Muscle of leg (tissue), 3 donors: ENCODE measurements at regions not wholly inside any gene's neighbourhood (a gene's known extent, or its start where the extent isn't known, plus 50 kb on each side); places are given as distances from the start of the nearest gene placed in this dataset.
A peak's percentile ranks its signal among the peaks of the same experiment; 100 is the strongest.

Source experiments
- DNase-seq: peaks from one replicate; pipeline ENCODE4 v3.0.0; 2013
- H3K27ac ChIP-seq: one replicate; pipeline ENCODE4 v1.5.1; 2013; ENCODE audit warnings: mild to moderate bottlenecking, low read length, control low read depth
- H3K27me3 ChIP-seq: one replicate; pipeline ENCODE4 v1.6.1; 2013; ENCODE audit warnings: low read length; ENCODE audit not compliant: control insufficient read depth, insufficient read depth
- H3K36me3 ChIP-seq: one replicate; pipeline ENCODE4 v1.6.1; 2013; ENCODE audit warnings: low read length; ENCODE audit not compliant: control insufficient read depth, insufficient read depth
- H3K4me1 ChIP-seq: one replicate; pipeline ENCODE4 v1.6.1; 2013; ENCODE audit warnings: low read length; ENCODE audit not compliant: control insufficient read depth, insufficient read depth
- H3K4me3 ChIP-seq: one replicate; pipeline ENCODE4 v1.5.1; 2013; ENCODE audit warnings: low read length, control low read depth
- H3K9me3 ChIP-seq: replicated peaks from 2 replicates; pipeline ENCODE4 v1.6.1; 2013; ENCODE audit warnings: low read depth, low read length; ENCODE audit not compliant: control insufficient read depth
- WGBS: methylation state at CpG from one replicate; pipeline ENCODE4 v1.1.5; 2013; ENCODE audit warnings: missing lambda C conversion rate; ENCODE audit not compliant: insufficient coverage; 5-methylcytosine and 5-hydroxymethylcytosine counted together

- DNase-seq = peak; percentile 4
- Histone ChIP-seq H3K4me1 (no peaks in the 10 kb centered on the region), H3K9me3 (peaks cover 4% of the 10 kb centered on the region), H3K36me3 (no peaks in the 10 kb centered on the region), H3K4me3 (no peak overlapping the region), H3K27ac (no peak overlapping the region), H3K27me3 (no peaks in the 10 kb centered on the region)
- WGBS = 33% methylated on average over 1 of the region's 5 CpGs
Measured at GRCh38 chr7:136555933-136556332, 312.5 kb upstream of the CHRM2 start.

- no CpG with 5 or more reads among the region's 1 CpG for WGBS
- Histone ChIP-seq H3K27me3 (no peaks in the 10 kb centered on the region), H3K4me1 (no peaks in the 10 kb centered on the region), H3K36me3 (no peaks in the 10 kb centered on the region), H3K9me3 (peaks cover under 1% of the 10 kb centered on the region), H3K27ac (no peak overlapping the region), H3K4me3 (no peak overlapping the region)
- DNase-seq = no peak
Measured at GRCh38 chr7:136551618-136552017, 316.8 kb upstream of the CHRM2 start.

- no CpG with 5 or more reads among the region's 1 CpG for WGBS
- no peaks in the 10 kb centered on the region for H3K9me3 ChIP-seq
- DNase-seq = no peak
- H3K36me3 ChIP-seq = no peaks in the 10 kb centered on the region
- H3K27me3 ChIP-seq = no peaks in the 10 kb centered on the region
- no peak overlapping the region for H3K27ac ChIP-seq
- H3K4me3 ChIP-seq = no peak overlapping the region
- H3K4me1 ChIP-seq = no peaks in the 10 kb centered on the region
Measured at GRCh38 chr7:136549756-136550155, 318.7 kb upstream of the CHRM2 start.

GRCh38 chr7:136533732-136534131 is 334.7 kb upstream of the CHRM2 start:
- H3K4me1 ChIP-seq = no peaks in the 10 kb centered on the region
- no peak overlapping the region for H3K27ac ChIP-seq
- no peak overlapping the region for H3K4me3 ChIP-seq
- peaks cover 5% of the 10 kb centered on the region for H3K9me3 ChIP-seq
- peak; percentile 18 for DNase-seq
- 52% methylated on average over 7 of the region's 8 CpGs for WGBS
- H3K36me3 ChIP-seq = no peaks in the 10 kb centered on the region
- H3K27me3 ChIP-seq = no peaks in the 10 kb centered on the region

- Histone ChIP-seq H3K9me3 (peaks cover 17% of the 10 kb centered on the region), H3K4me1 (no peaks in the 10 kb centered on the region), H3K4me3 (no peak overlapping the region), H3K27me3 (no peaks in the 10 kb centered on the region), H3K36me3 (no peaks in the 10 kb centered on the region), H3K27ac (no peak overlapping the region)
- DNase-seq = no peak
Measured at GRCh38 chr7:136530831-136531230, 337.6 kb upstream of the CHRM2 start.

GRCh38 chr7:136528329-136528728 is 340.1 kb upstream of the CHRM2 start:
- Histone ChIP-seq H3K27me3 (no peaks in the 10 kb centered on the region), H3K4me3 (no peak overlapping the region), H3K27ac (no peak overlapping the region), H3K36me3 (no peaks in the 10 kb centered on the region), H3K9me3 (peaks cover 12% of the 10 kb centered on the region), H3K4me1 (no peaks in the 10 kb centered on the region)
- no CpG with 5 or more reads among the region's 2 CpGs for WGBS
- DNase-seq = no peak

- WGBS = 75% methylated on average over 1 of the region's 1 CpG
Measured at GRCh38 chr7:136527554-136527953, 340.9 kb upstream of the CHRM2 start.

GRCh38 chr7:136526408-136527105 is 341.9 kb upstream of the CHRM2 start:
- H3K27me3 ChIP-seq = no peaks in the 10 kb centered on the region
- H3K27ac ChIP-seq = no peak overlapping the region
- peaks cover 12% of the 10 kb centered on the region for H3K9me3 ChIP-seq
- H3K36me3 ChIP-seq = no peaks in the 10 kb centered on the region
- DNase-seq = no peak
- H3K4me1 ChIP-seq = no peaks in the 10 kb centered on the region
- H3K4me3 ChIP-seq = no peak overlapping the region
- 87% methylated on average over 4 of the region's 7 CpGs for WGBS

More at GRCh38 chr7:136527554-136527953, 340.9 kb upstream of the CHRM2 start:
- DNase-seq = no peak
- Histone ChIP-seq H3K4me3 (no peak overlapping the region), H3K4me1 (no peaks in the 10 kb centered on the region), H3K36me3 (no peaks in the 10 kb centered on the region), H3K27ac (no peak overlapping the region), H3K9me3 (peaks cover 12% of the 10 kb centered on the region), H3K27me3 (no peaks in the 10 kb centered on the region)

- H3K27me3 ChIP-seq = no peaks in the 10 kb centered on the region
- no peaks in the 10 kb centered on the region for H3K36me3 ChIP-seq
- peaks cover 12% of the 10 kb centered on the region for H3K9me3 ChIP-seq
- H3K4me1 ChIP-seq = no peaks in the 10 kb centered on the region
- H3K4me3 ChIP-seq = no peak overlapping the region
- DNase-seq = no peak
- H3K27ac ChIP-seq = no peak overlapping the region
- no CpG with 5 or more reads among the region's 3 CpGs for WGBS
Measured at GRCh38 chr7:136523571-136523970, 344.9 kb upstream of the CHRM2 start.

- H3K27ac ChIP-seq = no peak overlapping the region
- peak; percentile 5 for DNase-seq
- no peak overlapping the region for H3K4me3 ChIP-seq
- H3K27me3 ChIP-seq = no peaks in the 10 kb centered on the region
- H3K4me1 ChIP-seq = no peaks in the 10 kb centered on the region
- H3K36me3 ChIP-seq = no peaks in the 10 kb centered on the region
- WGBS = no CpG with 5 or more reads among the region's 1 CpG
- no peaks in the 10 kb centered on the region for H3K9me3 ChIP-seq
Measured at GRCh38 chr7:136517971-136518370, 350.5 kb upstream of the CHRM2 start.

- WGBS = no CpG with 5 or more reads among the region's 2 CpGs
- peaks cover 4% of the 10 kb centered on the region for H3K9me3 ChIP-seq
- no peaks in the 10 kb centered on the region for H3K27me3 ChIP-seq
- DNase-seq = no peak
- no peak overlapping the region for H3K4me3 ChIP-seq
- H3K4me1 ChIP-seq = no peaks in the 10 kb centered on the region
- no peaks in the 10 kb centered on the region for H3K36me3 ChIP-seq
- no peak overlapping the region for H3K27ac ChIP-seq
Measured at GRCh38 chr7:136514776-136515175, 353.7 kb upstream of the CHRM2 start.
